Fibroblast of lung (primary cell): ENCODE measurements at regions not wholly inside any gene's neighbourhood (a gene's known extent, or its start where the extent isn't known, plus 50 kb on each side); places are given as distances from the start of the nearest gene placed in this dataset.

Source experiments
- DNase-seq, 2 donors: peaks; one replicate each; pipeline versions ENCODE4 v3.0.0 to v3.0.0-alpha.2; 2010; ENCODE audit warnings: low read depth in 2 of 2
- H2AFZ ChIP-seq: 2 replicates; pipeline ENCODE4 v1.5.1; 2012; ENCODE audit warnings: low read length, control low read depth, inconsistent platforms
- H3K27ac ChIP-seq: 2 replicates; pipeline ENCODE4 v1.5.1; 2011; ENCODE audit warnings: low read length, control low read depth; ENCODE audit not compliant: insufficient read depth
- H3K27me3 ChIP-seq: 2 replicates; pipeline ENCODE4 v1.5.1; 2011; ENCODE audit warnings: mild to moderate bottlenecking, low read length; ENCODE audit not compliant: control insufficient read depth, insufficient read depth
- H3K36me3 ChIP-seq: 2 replicates; pipeline ENCODE4 v1.5.1; 2011; ENCODE audit warnings: low read length; ENCODE audit not compliant: control insufficient read depth, insufficient read depth
- H3K4me1 ChIP-seq: 2 replicates; pipeline ENCODE4 v1.5.1; 2011; ENCODE audit warnings: low read length; ENCODE audit not compliant: control insufficient read depth, insufficient read depth; ENCODE audit errors: extremely low read depth
- H3K4me2 ChIP-seq: 2 replicates; pipeline ENCODE4 v1.5.1; 2011; ENCODE audit warnings: low read length, control low read depth; ENCODE audit not compliant: insufficient read depth; ENCODE audit errors: extremely low read depth
- H3K4me3 ChIP-seq, 4 experiments: fragments of 200-600 bp in 1 of 4; sonication (generic) in 1 of 4; replicated peaks in 1 of 4; 2 replicates each; pipeline ENCODE4 v1.5.1; 2011 to 2016; ENCODE audit warnings: low read length in 4 of 4, low read depth in 3 of 4, mild to moderate bottlenecking in 3 of 4, control low read depth in 2 of 4, inconsistent platforms in 1 of 4, mixed read lengths in 1 of 4; ENCODE audit not compliant: insufficient read depth in 1 of 4; ENCODE audit errors: control extremely low read depth in 1 of 4
- H3K79me2 ChIP-seq: 2 replicates; pipeline ENCODE4 v1.5.1; 2012; ENCODE audit warnings: mild to moderate bottlenecking, low read length, inconsistent platforms; ENCODE audit not compliant: control insufficient read depth, insufficient read depth
- H3K9ac ChIP-seq: 2 replicates; pipeline ENCODE4 v1.5.1; 2011; ENCODE audit warnings: mild to moderate bottlenecking, low read length, control low read depth; ENCODE audit not compliant: insufficient read depth
- H3K9me3 ChIP-seq: 2 replicates; pipeline ENCODE4 v1.5.1; 2012; ENCODE audit warnings: low read depth, low read length; ENCODE audit not compliant: control insufficient read depth, insufficient read depth
- H4K20me1 ChIP-seq: 2 replicates; pipeline ENCODE4 v1.5.1; 2011; ENCODE audit warnings: low read length; ENCODE audit not compliant: control insufficient read depth, insufficient read depth; ENCODE audit errors: extremely low read depth
- CTCF ChIP-seq, 2 donors: IDR thresholded peaks in 1 of 2; conservative IDR thresholded peaks in 1 of 2; 1 replicate in 1 of 2; 2 replicates in 1 of 2; pipeline ENCODE4 v1.5.1; 2011 to 2012; ENCODE audit warnings: low read length in 2 of 2, control low read depth in 1 of 2, inconsistent platforms in 1 of 2, low read depth in 1 of 2, mild to moderate bottlenecking in 1 of 2
- EZH2 ChIP-seq: IDR thresholded peaks from 2 replicates; pipeline ENCODE4 v1.5.1; 2012; ENCODE audit warnings: low read length, control low read depth, mild to moderate bottlenecking; ENCODE audit errors: missing control alignments

- Histone ChIP-seq H3K27ac (no peak overlapping the region), H3K79me2 (no peaks in the 10 kb centered on the region), H3K27me3 (no peaks in the 10 kb centered on the region), H3K36me3 (no peaks in the 10 kb centered on the region), H3K4me2 (no peak overlapping the region), H3K9ac (no peak overlapping the region), H3K4me1 (no peaks in the 10 kb centered on the region), H2AFZ (no peak overlapping the region), H3K9me3 (no peaks in the 10 kb centered on the region), H3K4me3 (no peak overlapping the region), H4K20me1 (no peaks in the 10 kb centered on the region)
- DNase-seq, result peak in 1 of 2 donors; percentile 74
- TF ChIP-seq EZH2, result no peak
- TF ChIP-seq CTCF (conservative IDR thresholded peaks at IDR 0.05 in 1 of 2, IDR thresholded peaks at IDR 0.05 in 1 of 2; ENCODE audit: low read depth in 1 of 2, low read length in 2 of 2), result no peak
Observed at GRCh38 chr3:9308298-9308990, 54.4 kb upstream of the THUMPD3 start.

- H3K4me3 ChIP-seq, result no peak overlapping the region
- no peaks in the 10 kb centered on the region for H3K36me3 ChIP-seq
- no peak for TF ChIP-seq EZH2
- TF ChIP-seq CTCF (conservative IDR thresholded peaks at IDR 0.05 in 1 of 2, IDR thresholded peaks at IDR 0.05 in 1 of 2; ENCODE audit: low read depth in 1 of 2, low read length in 2 of 2), result no peak
- no peaks in the 10 kb centered on the region for H3K79me2 ChIP-seq
- DNase-seq, result no peak
- no peaks in the 10 kb centered on the region for H4K20me1 ChIP-seq
- no peak overlapping the region for H3K4me2 ChIP-seq
- H2AFZ ChIP-seq, result no peak overlapping the region
- H3K27ac ChIP-seq, result no peak overlapping the region
- H3K4me1 ChIP-seq, result no peaks in the 10 kb centered on the region
- H3K9ac ChIP-seq, result no peak overlapping the region
- no peaks in the 10 kb centered on the region for H3K9me3 ChIP-seq
- no peaks in the 10 kb centered on the region for H3K27me3 ChIP-seq
Observed at GRCh38 chr3:9310043-9310442, 52.8 kb upstream of the THUMPD3 start.

- H4K20me1 ChIP-seq, result no peaks in the 10 kb centered on the region
- H3K4me1 ChIP-seq, result no peaks in the 10 kb centered on the region
- no peaks in the 10 kb centered on the region for H3K36me3 ChIP-seq
- H3K27ac ChIP-seq, result no peak overlapping the region
- peak in 1 of 2 donors; percentile 41 for DNase-seq
- no peaks in the 10 kb centered on the region for H3K79me2 ChIP-seq
- no peak overlapping the region for H3K9ac ChIP-seq
- no peak overlapping the region for H3K4me2 ChIP-seq
- H3K9me3 ChIP-seq, result no peaks in the 10 kb centered on the region
- H3K27me3 ChIP-seq, result no peaks in the 10 kb centered on the region
- no peak overlapping the region for H2AFZ ChIP-seq
- no peak overlapping the region for H3K4me3 ChIP-seq
- no peak for TF ChIP-seq EZH2
- no peak for TF ChIP-seq CTCF (conservative IDR thresholded peaks at IDR 0.05 in 1 of 2, IDR thresholded peaks at IDR 0.05 in 1 of 2; ENCODE audit: low read depth in 1 of 2, low read length in 2 of 2)
Observed at GRCh38 chr3:9311228-9311627, 51.6 kb upstream of the THUMPD3 start.
